Breast epithelium (tissue), 3 donors: ENCODE measurements at regions not wholly inside any gene's neighbourhood (a gene's known extent, or its start where the extent isn't known, plus 50 kb on each side); places are given as distances from the start of the nearest gene placed in this dataset.

ENCODE experiments used
- POLR2A ChIP-seq: fragments of 450-650 bp; IDR thresholded peaks from one replicate; pipeline ENCODE4 v1.6.1; 2016; ENCODE audit warnings: antibody characterized with exemption, mild to moderate bottlenecking, moderate library complexity
- TF ChIP-seq, protein P1 (sequence below), 3 donors: fragments of 450-650 bp; IDR thresholded peaks; one replicate each; pipeline ENCODE4 v1.5.1; 2016 to 2017; ENCODE audit warnings: antibody characterized with exemption in 3 of 3, mild to moderate bottlenecking in 3 of 3, moderate library complexity in 3 of 3

DNA sequence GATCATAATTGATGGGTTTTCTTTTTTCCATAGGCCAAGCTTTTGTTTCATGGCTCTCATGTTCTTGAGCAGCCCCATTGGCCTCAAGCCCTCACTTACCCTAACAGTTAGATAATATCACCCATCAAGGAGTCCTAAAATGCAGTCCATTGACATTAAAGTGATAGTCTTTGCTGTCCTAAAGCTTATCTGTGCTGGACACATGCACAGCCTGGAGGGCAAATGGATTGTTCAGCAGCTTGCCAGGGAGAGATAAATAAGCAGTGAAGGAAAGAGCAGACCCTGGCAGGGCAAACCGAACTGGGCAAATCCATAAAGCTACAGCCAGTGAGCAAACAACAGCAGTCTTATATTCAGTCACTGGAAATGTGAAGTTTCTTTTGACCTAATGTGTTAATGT is 199.6 kb upstream of the MID1 start:
- TF ChIP-seq POLR2A, result no peak
- TF ChIP-seq, protein P1, sequence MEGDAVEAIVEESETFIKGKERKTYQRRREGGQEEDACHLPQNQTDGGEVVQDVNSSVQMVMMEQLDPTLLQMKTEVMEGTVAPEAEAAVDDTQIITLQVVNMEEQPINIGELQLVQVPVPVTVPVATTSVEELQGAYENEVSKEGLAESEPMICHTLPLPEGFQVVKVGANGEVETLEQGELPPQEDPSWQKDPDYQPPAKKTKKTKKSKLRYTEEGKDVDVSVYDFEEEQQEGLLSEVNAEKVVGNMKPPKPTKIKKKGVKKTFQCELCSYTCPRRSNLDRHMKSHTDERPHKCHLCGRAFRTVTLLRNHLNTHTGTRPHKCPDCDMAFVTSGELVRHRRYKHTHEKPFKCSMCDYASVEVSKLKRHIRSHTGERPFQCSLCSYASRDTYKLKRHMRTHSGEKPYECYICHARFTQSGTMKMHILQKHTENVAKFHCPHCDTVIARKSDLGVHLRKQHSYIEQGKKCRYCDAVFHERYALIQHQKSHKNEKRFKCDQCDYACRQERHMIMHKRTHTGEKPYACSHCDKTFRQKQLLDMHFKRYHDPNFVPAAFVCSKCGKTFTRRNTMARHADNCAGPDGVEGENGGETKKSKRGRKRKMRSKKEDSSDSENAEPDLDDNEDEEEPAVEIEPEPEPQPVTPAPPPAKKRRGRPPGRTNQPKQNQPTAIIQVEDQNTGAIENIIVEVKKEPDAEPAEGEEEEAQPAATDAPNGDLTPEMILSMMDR (IDR thresholded peaks at IDR 0.05), result no peak
